ENCODE measurements at regions not wholly inside any gene's neighbourhood (a gene's known extent, or its start where the extent isn't known, plus 50 kb on each side); places are given as distances from the start of the nearest gene placed in this dataset.

DNA sequence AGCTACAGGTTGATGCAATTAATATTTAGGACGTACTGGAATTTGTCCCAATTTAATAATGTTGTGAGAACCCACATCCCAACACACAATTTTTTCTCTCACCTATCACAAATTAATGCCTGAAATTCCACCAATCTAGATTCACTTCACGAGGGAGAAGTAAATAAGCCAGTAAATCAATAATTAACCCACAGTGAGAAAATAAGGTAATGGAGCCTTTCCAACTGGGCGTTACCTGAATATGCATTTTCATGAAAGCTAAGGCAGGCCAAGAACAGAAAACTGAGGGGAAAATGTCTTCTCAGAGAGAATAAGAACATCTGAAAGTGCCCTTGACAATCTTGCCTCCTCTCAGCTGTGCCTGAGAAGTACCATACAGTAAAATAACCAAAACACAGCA lies 240.8 kb upstream of the NR5A2 start (continued):
- no peak for TF ChIP-seq ZNF565 (CRISPR knock-in tag; conservative IDR thresholded peaks at IDR 0.05; ENCODE audit: low read depth)
- no peak for TF ChIP-seq ZFP30 (CRISPR knock-in tag; IDR thresholded peaks at IDR 0.05)

DNA sequence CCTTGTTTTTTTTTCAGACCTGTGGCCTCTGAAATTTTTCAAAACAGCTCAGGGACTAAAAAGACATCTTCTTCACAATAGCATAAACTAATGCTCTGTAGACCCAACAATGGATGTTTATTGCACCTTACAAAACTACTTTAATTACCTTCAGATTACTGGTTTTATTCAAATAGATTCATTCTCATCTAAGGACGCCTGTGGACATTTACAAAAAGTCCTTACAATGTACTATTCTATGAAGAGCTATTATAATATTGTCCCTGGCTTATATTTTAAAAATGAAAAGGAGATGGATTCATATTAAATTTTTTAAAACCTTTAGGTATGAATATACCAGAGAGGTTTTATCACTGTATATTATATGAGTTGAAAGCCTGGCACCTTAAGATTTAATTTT lies 238.4 kb upstream of the NR5A2 start:
- TF ChIP-seq ZFP30 (CRISPR knock-in tag; IDR thresholded peaks at IDR 0.05), result no peak
- TF ChIP-seq, protein P1, sequence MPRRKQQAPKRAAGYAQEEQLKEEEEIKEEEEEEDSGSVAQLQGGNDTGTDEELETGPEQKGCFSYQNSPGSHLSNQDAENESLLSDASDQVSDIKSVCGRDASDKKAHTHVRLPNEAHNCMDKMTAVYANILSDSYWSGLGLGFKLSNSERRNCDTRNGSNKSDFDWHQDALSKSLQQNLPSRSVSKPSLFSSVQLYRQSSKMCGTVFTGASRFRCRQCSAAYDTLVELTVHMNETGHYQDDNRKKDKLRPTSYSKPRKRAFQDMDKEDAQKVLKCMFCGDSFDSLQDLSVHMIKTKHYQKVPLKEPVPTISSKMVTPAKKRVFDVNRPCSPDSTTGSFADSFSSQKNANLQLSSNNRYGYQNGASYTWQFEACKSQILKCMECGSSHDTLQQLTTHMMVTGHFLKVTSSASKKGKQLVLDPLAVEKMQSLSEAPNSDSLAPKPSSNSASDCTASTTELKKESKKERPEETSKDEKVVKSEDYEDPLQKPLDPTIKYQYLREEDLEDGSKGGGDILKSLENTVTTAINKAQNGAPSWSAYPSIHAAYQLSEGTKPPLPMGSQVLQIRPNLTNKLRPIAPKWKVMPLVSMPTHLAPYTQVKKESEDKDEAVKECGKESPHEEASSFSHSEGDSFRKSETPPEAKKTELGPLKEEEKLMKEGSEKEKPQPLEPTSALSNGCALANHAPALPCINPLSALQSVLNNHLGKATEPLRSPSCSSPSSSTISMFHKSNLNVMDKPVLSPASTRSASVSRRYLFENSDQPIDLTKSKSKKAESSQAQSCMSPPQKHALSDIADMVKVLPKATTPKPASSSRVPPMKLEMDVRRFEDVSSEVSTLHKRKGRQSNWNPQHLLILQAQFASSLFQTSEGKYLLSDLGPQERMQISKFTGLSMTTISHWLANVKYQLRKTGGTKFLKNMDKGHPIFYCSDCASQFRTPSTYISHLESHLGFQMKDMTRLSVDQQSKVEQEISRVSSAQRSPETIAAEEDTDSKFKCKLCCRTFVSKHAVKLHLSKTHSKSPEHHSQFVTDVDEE (CRISPR knock-in tag; IDR thresholded peaks at IDR 0.05), result no peak
- TF ChIP-seq, protein P2, sequence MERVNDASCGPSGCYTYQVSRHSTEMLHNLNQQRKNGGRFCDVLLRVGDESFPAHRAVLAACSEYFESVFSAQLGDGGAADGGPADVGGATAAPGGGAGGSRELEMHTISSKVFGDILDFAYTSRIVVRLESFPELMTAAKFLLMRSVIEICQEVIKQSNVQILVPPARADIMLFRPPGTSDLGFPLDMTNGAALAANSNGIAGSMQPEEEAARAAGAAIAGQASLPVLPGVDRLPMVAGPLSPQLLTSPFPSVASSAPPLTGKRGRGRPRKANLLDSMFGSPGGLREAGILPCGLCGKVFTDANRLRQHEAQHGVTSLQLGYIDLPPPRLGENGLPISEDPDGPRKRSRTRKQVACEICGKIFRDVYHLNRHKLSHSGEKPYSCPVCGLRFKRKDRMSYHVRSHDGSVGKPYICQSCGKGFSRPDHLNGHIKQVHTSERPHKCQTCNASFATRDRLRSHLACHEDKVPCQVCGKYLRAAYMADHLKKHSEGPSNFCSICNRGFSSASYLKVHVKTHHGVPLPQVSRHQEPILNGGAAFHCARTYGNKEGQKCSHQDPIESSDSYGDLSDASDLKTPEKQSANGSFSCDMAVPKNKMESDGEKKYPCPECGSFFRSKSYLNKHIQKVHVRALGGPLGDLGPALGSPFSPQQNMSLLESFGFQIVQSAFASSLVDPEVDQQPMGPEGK (CRISPR knock-in tag; IDR thresholded peaks at IDR 0.05; ENCODE audit: borderline replicate concordance), result no peak
- TF ChIP-seq ZNF565 (CRISPR knock-in tag; conservative IDR thresholded peaks at IDR 0.05; ENCODE audit: low read depth), result no peak
- no peak for TF ChIP-seq BACH2 (CRISPR knock-in tag; IDR thresholded peaks at IDR 0.05; ENCODE audit: borderline replicate concordance)
- TF ChIP-seq SNAI2 (CRISPR knock-in tag; IDR thresholded peaks at IDR 0.05), result no peak
- no peak for TF ChIP-seq TOX (CRISPR knock-in tag; IDR thresholded peaks at IDR 0.05; ENCODE audit: borderline replicate concordance)
- ATAC-seq, result no peak

DNA sequence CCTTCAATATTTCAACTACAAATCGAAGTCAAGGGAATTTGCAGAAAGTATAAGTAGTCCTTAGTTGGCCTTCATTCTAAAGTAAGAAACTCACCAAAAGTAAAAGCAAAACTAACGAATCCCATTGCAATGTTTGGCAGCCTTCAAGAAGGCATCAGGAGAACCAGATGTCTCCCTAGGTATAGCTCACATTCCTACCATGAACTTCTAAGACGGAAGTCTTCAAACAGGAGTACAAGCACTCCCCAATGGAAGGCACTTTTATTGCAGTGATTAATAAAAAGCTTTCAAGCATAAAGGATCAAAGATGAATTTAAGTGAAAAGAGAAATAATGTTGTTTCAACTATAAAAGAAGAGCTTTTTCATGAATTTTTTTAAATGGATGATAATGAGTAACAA lies 236.0 kb upstream of the NR5A2 start:
- ATAC-seq, result no peak
- TF ChIP-seq, protein P1 (CRISPR knock-in tag; IDR thresholded peaks at IDR 0.05), result no peak
- TF ChIP-seq ZFP30 (CRISPR knock-in tag; IDR thresholded peaks at IDR 0.05) (no peak), ZFP3 (CRISPR knock-in tag; IDR thresholded peaks at IDR 0.05) (no peak), OSR1 (CRISPR knock-in tag; IDR thresholded peaks at IDR 0.05) (no peak), ISL1 (CRISPR knock-in tag; IDR thresholded peaks at IDR 0.05) (no peak), GLIS3 (CRISPR knock-in tag; IDR thresholded peaks at IDR 0.05) (no peak), BACH2 (CRISPR knock-in tag; IDR thresholded peaks at IDR 0.05; ENCODE audit: borderline replicate concordance) (no peak), ZC3H10 (CRISPR knock-in tag; IDR thresholded peaks at IDR 0.05) (no peak), PPARA (CRISPR knock-in tag; IDR thresholded peaks at IDR 0.05; ENCODE audit: borderline replicate concordance) (no peak), ZNF70 (CRISPR knock-in tag; IDR thresholded peaks at IDR 0.05) (no peak), ZNF565 (CRISPR knock-in tag; conservative IDR thresholded peaks at IDR 0.05; ENCODE audit: low read depth) (no peak), ZNF8 (CRISPR knock-in tag; IDR thresholded peaks at IDR 0.05) (no peak)
- TF ChIP-seq, protein P3, sequence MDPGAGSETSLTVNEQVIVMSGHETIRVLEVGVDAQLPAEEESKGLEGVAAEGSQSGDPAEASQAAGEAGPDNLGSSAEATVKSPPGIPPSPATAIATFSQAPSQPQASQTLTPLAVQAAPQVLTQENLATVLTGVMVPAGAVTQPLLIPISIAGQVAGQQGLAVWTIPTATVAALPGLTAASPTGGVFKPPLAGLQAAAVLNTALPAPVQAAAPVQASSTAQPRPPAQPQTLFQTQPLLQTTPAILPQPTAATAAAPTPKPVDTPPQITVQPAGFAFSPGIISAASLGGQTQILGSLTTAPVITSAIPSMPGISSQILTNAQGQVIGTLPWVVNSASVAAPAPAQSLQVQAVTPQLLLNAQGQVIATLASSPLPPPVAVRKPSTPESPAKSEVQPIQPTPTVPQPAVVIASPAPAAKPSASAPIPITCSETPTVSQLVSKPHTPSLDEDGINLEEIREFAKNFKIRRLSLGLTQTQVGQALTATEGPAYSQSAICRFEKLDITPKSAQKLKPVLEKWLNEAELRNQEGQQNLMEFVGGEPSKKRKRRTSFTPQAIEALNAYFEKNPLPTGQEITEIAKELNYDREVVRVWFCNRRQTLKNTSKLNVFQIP (CRISPR knock-in tag; IDR thresholded peaks at IDR 0.05; ENCODE audit: borderline replicate concordance, low read depth), result no peak
- TF ChIP-seq, protein P2 (CRISPR knock-in tag; IDR thresholded peaks at IDR 0.05; ENCODE audit: borderline replicate concordance), result no peak
- TF ChIP-seq, protein P4, sequence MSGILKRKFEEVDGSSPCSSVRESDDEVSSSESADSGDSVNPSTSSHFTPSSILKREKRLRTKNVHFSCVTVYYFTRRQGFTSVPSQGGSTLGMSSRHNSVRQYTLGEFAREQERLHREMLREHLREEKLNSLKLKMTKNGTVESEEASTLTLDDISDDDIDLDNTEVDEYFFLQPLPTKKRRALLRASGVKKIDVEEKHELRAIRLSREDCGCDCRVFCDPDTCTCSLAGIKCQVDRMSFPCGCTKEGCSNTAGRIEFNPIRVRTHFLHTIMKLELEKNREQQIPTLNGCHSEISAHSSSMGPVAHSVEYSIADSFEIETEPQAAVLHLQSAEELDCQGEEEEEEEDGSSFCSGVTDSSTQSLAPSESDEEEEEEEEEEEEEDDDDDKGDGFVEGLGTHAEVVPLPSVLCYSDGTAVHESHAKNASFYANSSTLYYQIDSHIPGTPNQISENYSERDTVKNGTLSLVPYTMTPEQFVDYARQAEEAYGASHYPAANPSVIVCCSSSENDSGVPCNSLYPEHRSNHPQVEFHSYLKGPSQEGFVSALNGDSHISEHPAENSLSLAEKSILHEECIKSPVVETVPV (CRISPR knock-in tag; IDR thresholded peaks at IDR 0.05), result no peak
- TF ChIP-seq, protein P5, sequence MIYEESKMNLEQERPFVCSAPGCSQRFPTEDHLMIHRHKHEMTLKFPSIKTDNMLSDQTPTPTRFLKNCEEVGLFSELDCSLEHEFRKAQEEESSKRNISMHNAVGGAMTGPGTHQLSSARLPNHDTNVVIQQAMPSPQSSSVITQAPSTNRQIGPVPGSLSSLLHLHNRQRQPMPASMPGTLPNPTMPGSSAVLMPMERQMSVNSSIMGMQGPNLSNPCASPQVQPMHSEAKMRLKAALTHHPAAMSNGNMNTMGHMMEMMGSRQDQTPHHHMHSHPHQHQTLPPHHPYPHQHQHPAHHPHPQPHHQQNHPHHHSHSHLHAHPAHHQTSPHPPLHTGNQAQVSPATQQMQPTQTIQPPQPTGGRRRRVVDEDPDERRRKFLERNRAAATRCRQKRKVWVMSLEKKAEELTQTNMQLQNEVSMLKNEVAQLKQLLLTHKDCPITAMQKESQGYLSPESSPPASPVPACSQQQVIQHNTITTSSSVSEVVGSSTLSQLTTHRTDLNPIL (CRISPR knock-in tag; IDR thresholded peaks at IDR 0.05; ENCODE audit: low read depth), result no peak
